A549 (cell line): ENCODE measurements at regions not wholly inside any gene's neighbourhood (a gene's known extent, or its start where the extent isn't known, plus 50 kb on each side); places are given as distances from the start of the nearest gene placed in this dataset.

ENCODE experiments used
- ATAC-seq, 2 experiments: fragments of 200-7000 bp in 1 of 2; fragments of >200 bp in 1 of 2; cut with Nextera tagmentation in 1 of 2; cut with Tn5 transposase in 1 of 2; 3 replicates each; pipeline versions ENCODE4 v1.8.0 to v1.9.1; 2018 to 2020; ENCODE audit warnings: mild to moderate bottlenecking in 1 of 2, moderate library complexity in 1 of 2
- CTCF ChIA-PET: fragments of 300-600 bp; sonication (Branson Sonifier 250); formaldehyde crosslinking; extraction: SDS; loops from one replicate; lab custom pipeline; 2021; ENCODE audit warnings: antibody characterized with exemption, inconsistent platforms; lab: Yijun Ruan, JAX
- POLR2A ChIA-PET: fragments of 350-600 bp; formaldehyde crosslinking; extraction: SDS; loops from one replicate; lab custom pipeline; 2021; ENCODE audit warnings: antibody characterized with exemption, inconsistent platforms; lab: Yijun Ruan, JAX
- DNase-seq, 2 experiments: peaks; one replicate each; pipeline versions ENCODE4 v3.0.0 to v3.0.0-alpha.2; 2011 to 2016; ENCODE audit warnings: low read depth in 1 of 2, low spot score in 1 of 2
- FAIRE-seq: peaks from 2 replicates; lab custom pipeline; 2011; peaks lifted over from hg19 to GRCh38; lab: Jason Lieb, UNC
- H3K27ac ChIP-seq, 2 experiments: fragments of >200 bp; sonication (Bioruptor Twin); formaldehyde crosslinking; 3 replicates each; pipeline ENCODE4 v1.5.1; 2016 to 2017
- H3K4me1 ChIP-seq: fragments of >200 bp; sonication (Bioruptor Twin); formaldehyde crosslinking; 3 replicates; pipeline ENCODE4 v1.6.1; 2016
- H3K4me2 ChIP-seq: fragments of >200 bp; sonication (Bioruptor Twin); formaldehyde crosslinking; 3 replicates; pipeline ENCODE4 v1.6.1; 2016
- H3K4me3 ChIP-seq: fragments of >200 bp; sonication (Bioruptor Twin); formaldehyde crosslinking; 3 replicates; pipeline ENCODE4 v1.5.1; 2016
- H3K9me3 ChIP-seq: fragments of >200 bp; sonication (Bioruptor Twin); formaldehyde crosslinking; 3 replicates; pipeline ENCODE4 v1.6.1; 2016
- BHLHE40 ChIP-seq: IDR thresholded peaks from 2 replicates; pipeline ENCODE4 v1.6.1; 2012; ENCODE audit warnings: low read depth, low read length, inconsistent platforms
- CBX2 ChIP-seq: fragments of 200-600 bp; sonication (generic); IDR thresholded peaks from 2 replicates; pipeline ENCODE4 v1.6.1; 2016; ENCODE audit warnings: low read depth, mild to moderate bottlenecking, borderline replicate concordance
- CHD2 ChIP-seq: fragments of 150-350 bp; IDR thresholded peaks from 2 replicates; pipeline ENCODE4 v1.6.1; 2014; ENCODE audit warnings: low read length; ENCODE audit not compliant: partially characterized antibody
- CHD4 ChIP-seq: fragments of 200-600 bp; sonication (generic); IDR thresholded peaks from 2 replicates; pipeline ENCODE4 v1.6.1; 2016; ENCODE audit warnings: antibody characterized with exemption, mild to moderate bottlenecking, borderline replicate concordance
- EHF ChIP-seq: fragments of 250-450 bp; sonication (Bioruptor Pico); IDR thresholded peaks from 2 replicates; pipeline ENCODE4 v1.5.0; 2020; ENCODE audit warnings: mild to moderate bottlenecking
- EHMT2 ChIP-seq: fragments of 200-600 bp; sonication (generic); IDR thresholded peaks from 2 replicates; pipeline ENCODE4 v1.6.1; 2016; ENCODE audit warnings: antibody characterized with exemption, low read depth, mild to moderate bottlenecking, moderate library complexity
- FOSL2 ChIP-seq, 2 experiments: fragments of 450-650 bp in 1 of 2; fragments of >200 bp in 1 of 2; sonication (Bioruptor Twin) in 1 of 2; formaldehyde crosslinking; IDR thresholded peaks; 2 replicates each; pipeline versions ENCODE4 v1.5.0 to v1.6.1; 2016 to 2020; ENCODE audit warnings: mild to moderate bottlenecking in 1 of 2, moderate library complexity in 1 of 2
- GATA3 ChIP-seq: IDR thresholded peaks from 2 replicates; pipeline ENCODE4 v1.6.1; 2012; ENCODE audit warnings: borderline replicate concordance
- HDAC2 ChIP-seq: fragments of 200-600 bp; sonication (generic); IDR thresholded peaks from 2 replicates; pipeline ENCODE4 v1.6.1; 2016
- HEYL ChIP-seq: fragments of 250-450 bp; sonication (Bioruptor Pico); IDR thresholded peaks from 2 replicates; pipeline ENCODE4 v1.8.0; 2021; ENCODE audit warnings: mild to moderate bottlenecking, moderate library complexity
- HOXB5 ChIP-seq: fragments of 250-450 bp; sonication (Bioruptor Pico); IDR thresholded peaks from 2 replicates; pipeline ENCODE4 v1.5.0; 2020; ENCODE audit warnings: mild to moderate bottlenecking, moderate library complexity
- JUNB ChIP-seq: fragments of >200 bp; sonication (Bioruptor Twin); formaldehyde crosslinking; IDR thresholded peaks from 2 replicates; pipeline ENCODE4 v1.6.1; 2016
- MAZ ChIP-seq: fragments of 150-350 bp; IDR thresholded peaks from 2 replicates; pipeline ENCODE4 v1.6.1; 2014; ENCODE audit warnings: antibody characterized with exemption, low read depth, low read length, borderline replicate concordance
- MYC ChIP-seq: IDR thresholded peaks from 2 replicates; pipeline ENCODE4 v1.6.1; 2012; ENCODE audit warnings: mild to moderate bottlenecking, inconsistent platforms, low read length, improper control_type of control experiment, borderline replicate concordance
- NPAS2 ChIP-seq: fragments of 250-450 bp; sonication (Bioruptor Pico); IDR thresholded peaks from 2 replicates; pipeline ENCODE4 v1.8.0; 2022; ENCODE audit warnings: mild to moderate bottlenecking, moderate library complexity, borderline replicate concordance
- NR3C1 ChIP-seq: fragments of >200 bp; sonication (Bioruptor Twin); formaldehyde crosslinking; IDR thresholded peaks from 3 replicates; pipeline ENCODE4 v1.6.1; 2017
- RCOR1 ChIP-seq: fragments of 150-350 bp; IDR thresholded peaks from 2 replicates; pipeline ENCODE4 v1.6.1; 2014; ENCODE audit warnings: antibody characterized with exemption, low read length, low read depth
- SMC3 ChIP-seq: fragments of >200 bp; sonication (Bioruptor Twin); formaldehyde crosslinking; IDR thresholded peaks from 3 replicates; pipeline ENCODE4 v1.6.1; 2018; ENCODE audit warnings: inconsistent platforms
- SREBF2 ChIP-seq: fragments of 450-650 bp; IDR thresholded peaks from 2 replicates; pipeline ENCODE4 v1.6.1; 2014; ENCODE audit warnings: mild to moderate bottlenecking, moderate library complexity
- TP53 ChIP-seq: fragments of 250-450 bp; sonication (Bioruptor Pico); IDR thresholded peaks from 2 replicates; pipeline ENCODE4 v1.5.0; 2021; ENCODE audit warnings: mild to moderate bottlenecking, moderate library complexity
- ZC3H11A ChIP-seq: fragments of 450-650 bp; IDR thresholded peaks from 2 replicates; pipeline ENCODE4 v1.6.1; 2014; ENCODE audit warnings: antibody characterized with exemption, mild to moderate bottlenecking
- ZNF302 ChIP-seq: fragments of 250-450 bp; sonication (Bioruptor Pico); IDR thresholded peaks from 2 replicates; pipeline ENCODE4 v1.9.0; 2021; ENCODE audit warnings: inconsistent platforms, mild to moderate bottlenecking, moderate library complexity
- ZSCAN20 ChIP-seq: fragments of 250-450 bp; sonication (Bioruptor Pico); IDR thresholded peaks from 2 replicates; pipeline ENCODE4 v1.8.0; 2022; ENCODE audit warnings: mild to moderate bottlenecking, moderate library complexity
- WGBS: methylation state at CpG from one replicate; pipeline ENCODE4 v1.1.6; 2017; ENCODE audit errors: missing lambda C conversion rate; 5-methylcytosine and 5-hydroxymethylcytosine counted together
- TF ChIP-seq, protein P1 (sequence below): fragments of 250-450 bp; sonication (Bioruptor Pico); IDR thresholded peaks from 2 replicates; pipeline ENCODE4 v1.5.0; 2020; ENCODE audit warnings: low read depth, mild to moderate bottlenecking, moderate library complexity
- TF ChIP-seq, protein P2 (sequence below): IDR thresholded peaks from 2 replicates; pipeline ENCODE4 v1.6.1; 2012; ENCODE audit warnings: low read depth, borderline replicate concordance
- TF ChIP-seq, protein P3 (sequence below): fragments of >200 bp; sonication (Bioruptor Twin); formaldehyde crosslinking; IDR thresholded peaks from 3 replicates; pipeline ENCODE4 v1.5.1; 2016
- TF ChIP-seq, protein P4 (sequence below): fragments of 150-350 bp; IDR thresholded peaks from 2 replicates; pipeline ENCODE4 v1.6.1; 2014; ENCODE audit warnings: low read depth, mild to moderate bottlenecking, low read length
- TF ChIP-seq, protein P5 (sequence below): fragments of 450-650 bp; IDR thresholded peaks from 2 replicates; pipeline ENCODE4 v1.6.1; 2014; ENCODE audit warnings: antibody characterized with exemption

DNA sequence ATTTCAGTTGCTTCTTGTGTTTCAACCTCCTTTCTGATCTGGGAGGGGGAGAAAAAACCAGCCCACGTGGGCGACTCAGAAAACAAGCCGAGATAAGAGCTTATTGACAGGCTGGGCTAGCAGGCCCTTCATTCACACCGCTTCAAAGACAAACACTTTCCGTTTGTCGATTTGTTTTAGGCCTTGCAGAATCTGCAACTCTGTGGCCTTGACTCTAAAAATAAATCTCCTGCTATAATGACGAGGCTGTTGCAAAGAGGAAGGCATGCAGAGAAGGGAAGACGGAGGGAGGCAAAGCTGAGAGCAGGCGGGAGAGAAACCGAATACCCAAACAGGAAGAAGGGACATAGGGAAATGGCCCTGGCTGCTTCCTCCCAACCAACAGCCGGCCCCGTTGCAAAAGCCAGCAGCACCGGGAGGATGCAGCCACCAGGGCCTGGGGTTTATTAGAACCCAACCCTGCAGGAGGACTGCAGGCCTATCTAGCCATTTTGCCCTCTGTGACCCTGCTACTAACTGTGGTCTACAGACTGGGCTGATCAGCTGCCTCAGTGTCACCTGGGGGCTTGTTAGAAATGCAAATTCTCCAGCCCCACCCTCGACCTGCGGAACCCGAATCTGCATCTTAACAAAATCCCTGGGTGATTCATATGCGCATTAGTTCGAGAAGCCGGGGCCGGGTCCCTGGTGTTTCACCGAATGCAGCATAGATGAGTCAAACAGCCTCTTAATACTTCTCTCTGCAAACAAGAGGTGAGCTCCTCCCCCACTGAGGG is 325.5 kb downstream of the BCOR start:
- Histone ChIP-seq H3K4me2 (peak overlapping the region; percentile 46), H3K4me3 (no peak overlapping the region), H3K4me1 (peaks cover 29% of the 10 kb centered on the region), H3K9me3 (no peaks in the 10 kb centered on the region), H3K27ac (peak overlapping the region in 1 of 2 experiments; percentile 67; a peak in 3 of 6 replicates)
- ATAC-seq (peak; percentile 70 to 80; a peak in 5 of 6 replicates), FAIRE-seq (peak; percentile 92), DNase-seq (no peak)
- ChIA-PET POLR2A (no interaction called here), CTCF (interaction anchor here (1.1 kb wide), 1 partner anchor 26 kb away, joined by 3 read pairs; no protein-coding TSS in a partner anchor)
- WGBS: 57% methylated on average over 20 of the region's 21 CpGs
- no peak for TF ChIP-seq EHMT2
- TF ChIP-seq HOXB5: no peak
- TF ChIP-seq, protein P1, sequence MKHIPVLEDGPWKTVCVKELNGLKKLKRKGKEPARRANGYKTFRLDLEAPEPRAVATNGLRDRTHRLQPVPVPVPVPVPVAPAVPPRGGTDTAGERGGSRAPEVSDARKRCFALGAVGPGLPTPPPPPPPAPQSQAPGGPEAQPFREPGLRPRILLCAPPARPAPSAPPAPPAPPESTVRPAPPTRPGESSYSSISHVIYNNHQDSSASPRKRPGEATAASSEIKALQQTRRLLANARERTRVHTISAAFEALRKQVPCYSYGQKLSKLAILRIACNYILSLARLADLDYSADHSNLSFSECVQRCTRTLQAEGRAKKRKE (CRISPR knock-in tag): no peak
- TF ChIP-seq, protein P2, sequence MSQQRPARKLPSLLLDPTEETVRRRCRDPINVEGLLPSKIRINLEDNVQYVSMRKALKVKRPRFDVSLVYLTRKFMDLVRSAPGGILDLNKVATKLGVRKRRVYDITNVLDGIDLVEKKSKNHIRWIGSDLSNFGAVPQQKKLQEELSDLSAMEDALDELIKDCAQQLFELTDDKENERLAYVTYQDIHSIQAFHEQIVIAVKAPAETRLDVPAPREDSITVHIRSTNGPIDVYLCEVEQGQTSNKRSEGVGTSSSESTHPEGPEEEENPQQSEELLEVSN: no peak
- TF ChIP-seq ZC3H11A: no peak
- TF ChIP-seq RCOR1: no peak
- no peak for TF ChIP-seq NR3C1
- no peak for TF ChIP-seq BHLHE40
- TF ChIP-seq SMC3: no peak
- TF ChIP-seq TP53 (CRISPR knock-in tag): no peak
- no peak for TF ChIP-seq ZNF302 (CRISPR knock-in tag)
- no peak for TF ChIP-seq GATA3
- no peak for TF ChIP-seq EHF (CRISPR knock-in tag)
- no peak for TF ChIP-seq CHD4
- TF ChIP-seq HDAC2: no peak
- TF ChIP-seq SREBF2: no peak
- TF ChIP-seq, protein P3, sequence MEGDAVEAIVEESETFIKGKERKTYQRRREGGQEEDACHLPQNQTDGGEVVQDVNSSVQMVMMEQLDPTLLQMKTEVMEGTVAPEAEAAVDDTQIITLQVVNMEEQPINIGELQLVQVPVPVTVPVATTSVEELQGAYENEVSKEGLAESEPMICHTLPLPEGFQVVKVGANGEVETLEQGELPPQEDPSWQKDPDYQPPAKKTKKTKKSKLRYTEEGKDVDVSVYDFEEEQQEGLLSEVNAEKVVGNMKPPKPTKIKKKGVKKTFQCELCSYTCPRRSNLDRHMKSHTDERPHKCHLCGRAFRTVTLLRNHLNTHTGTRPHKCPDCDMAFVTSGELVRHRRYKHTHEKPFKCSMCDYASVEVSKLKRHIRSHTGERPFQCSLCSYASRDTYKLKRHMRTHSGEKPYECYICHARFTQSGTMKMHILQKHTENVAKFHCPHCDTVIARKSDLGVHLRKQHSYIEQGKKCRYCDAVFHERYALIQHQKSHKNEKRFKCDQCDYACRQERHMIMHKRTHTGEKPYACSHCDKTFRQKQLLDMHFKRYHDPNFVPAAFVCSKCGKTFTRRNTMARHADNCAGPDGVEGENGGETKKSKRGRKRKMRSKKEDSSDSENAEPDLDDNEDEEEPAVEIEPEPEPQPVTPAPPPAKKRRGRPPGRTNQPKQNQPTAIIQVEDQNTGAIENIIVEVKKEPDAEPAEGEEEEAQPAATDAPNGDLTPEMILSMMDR: no peak

DNA sequence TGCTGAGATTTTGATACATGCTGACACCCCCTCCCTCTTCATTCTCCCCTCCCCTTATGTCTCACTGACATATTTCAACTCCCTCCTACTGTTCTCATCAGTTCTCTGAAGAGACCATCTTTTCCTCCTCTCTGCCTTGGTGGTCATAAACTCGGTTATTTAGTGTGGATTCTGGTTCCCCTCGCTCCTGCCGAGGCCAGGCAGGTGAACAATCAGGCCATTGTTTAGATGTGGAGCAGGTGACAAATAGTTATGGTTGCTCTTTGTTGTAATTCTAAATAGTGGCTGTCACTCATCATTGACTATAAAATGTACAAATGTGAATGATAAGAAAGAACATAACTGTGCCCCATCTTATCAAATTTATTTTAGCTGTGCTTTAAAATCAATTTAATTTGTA is 324.6 kb downstream of the BCOR start:
- no peak for TF ChIP-seq ZNF302 (CRISPR knock-in tag)
- no peak for TF ChIP-seq FOSL2 (IDR thresholded peaks at IDR 0.05)
- no peak for TF ChIP-seq FOSL2 (CRISPR knock-in tag; IDR thresholded peaks at IDR 0.05)
- no peak for TF ChIP-seq CBX2
- TF ChIP-seq EHMT2: no peak
- no peak for TF ChIP-seq MAZ
- TF ChIP-seq ZSCAN20 (CRISPR knock-in tag): no peak
- TF ChIP-seq NPAS2: no peak
- no peak for TF ChIP-seq NR3C1
- TF ChIP-seq, protein P4, sequence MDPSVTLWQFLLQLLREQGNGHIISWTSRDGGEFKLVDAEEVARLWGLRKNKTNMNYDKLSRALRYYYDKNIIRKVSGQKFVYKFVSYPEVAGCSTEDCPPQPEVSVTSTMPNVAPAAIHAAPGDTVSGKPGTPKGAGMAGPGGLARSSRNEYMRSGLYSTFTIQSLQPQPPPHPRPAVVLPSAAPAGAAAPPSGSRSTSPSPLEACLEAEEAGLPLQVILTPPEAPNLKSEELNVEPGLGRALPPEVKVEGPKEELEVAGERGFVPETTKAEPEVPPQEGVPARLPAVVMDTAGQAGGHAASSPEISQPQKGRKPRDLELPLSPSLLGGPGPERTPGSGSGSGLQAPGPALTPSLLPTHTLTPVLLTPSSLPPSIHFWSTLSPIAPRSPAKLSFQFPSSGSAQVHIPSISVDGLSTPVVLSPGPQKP: no peak
- TF ChIP-seq MYC: no peak
- TF ChIP-seq CHD2: no peak
- TF ChIP-seq, protein P5, sequence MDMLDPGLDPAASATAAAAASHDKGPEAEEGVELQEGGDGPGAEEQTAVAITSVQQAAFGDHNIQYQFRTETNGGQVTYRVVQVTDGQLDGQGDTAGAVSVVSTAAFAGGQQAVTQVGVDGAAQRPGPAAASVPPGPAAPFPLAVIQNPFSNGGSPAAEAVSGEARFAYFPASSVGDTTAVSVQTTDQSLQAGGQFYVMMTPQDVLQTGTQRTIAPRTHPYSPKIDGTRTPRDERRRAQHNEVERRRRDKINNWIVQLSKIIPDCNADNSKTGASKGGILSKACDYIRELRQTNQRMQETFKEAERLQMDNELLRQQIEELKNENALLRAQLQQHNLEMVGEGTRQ: no peak
- TF ChIP-seq JUNB: no peak
- TF ChIP-seq HEYL (CRISPR knock-in tag): no peak
- no peak for TF ChIP-seq GATA3
- H3K4me2 ChIP-seq: peak overlapping the region; percentile 46; the same call in 2 of the 3 replicates
- H3K4me3 ChIP-seq: no peak overlapping the region
- 72% methylated on average over 3 of the region's 3 CpGs for WGBS
- FAIRE-seq: no peak
- peaks cover 29% of the 10 kb centered on the region for H3K4me1 ChIP-seq
- no peaks in the 10 kb centered on the region for H3K9me3 ChIP-seq
- ATAC-seq: no peak
- POLR2A ChIA-PET: no interaction called here
- 0 out of 6 replicates have a peak overlapping the region, but pooled peaks of 1 of the 2 experiments have one; percentile 67 for H3K27ac ChIP-seq
- DNase-seq: no peak
- CTCF ChIA-PET: no interaction called here
